ENCODE measurements at regions not wholly inside any gene's neighbourhood (a gene's known extent, or its start where the extent isn't known, plus 50 kb on each side); places are given as distances from the start of the nearest gene placed in this dataset.

GRCh38 chr1:61618755-61619154, 106.2 kb downstream of the TM2D1 start:
- Histone ChIP-seq H3F3A (ENCODE audit: insufficient read depth, low read length, poor library complexity, severe bottlenecking) (no peaks in the 10 kb centered on the region), H3K4me3 (ENCODE audit: low read length) (no peak overlapping the region), H3K9me2 (ENCODE audit: insufficient read depth, low read length) (no peaks in the 10 kb centered on the region), H4K20me1 (ENCODE audit: insufficient read depth) (no peaks in the 10 kb centered on the region), H3K79me2 (replicated peaks; ENCODE audit: insufficient read depth, low read length) (no peaks in the 10 kb centered on the region), H3K9ac (ENCODE audit: low read length) (no peak overlapping the region), H3K4me2 (ENCODE audit: low read length) (no peak overlapping the region), H2AFZ (ENCODE audit: low read depth, low read length) (no peak overlapping the region), H3K27me3 (ENCODE audit: insufficient read depth, low read depth, low read length) (no peaks in the 10 kb centered on the region), H3K27ac (ENCODE audit: low read length) (no peak overlapping the region), H3K36me3 (ENCODE audit: insufficient read depth, low read length) (no peaks in the 10 kb centered on the region), H3K9me3 (ENCODE audit: low read length) (no peaks in the 10 kb centered on the region)
- TF ChIP-seq EP300 (conservative IDR thresholded peaks at IDR 0.05; ENCODE audit: poor library complexity, severe bottlenecking) (no peak), TAF1 (IDR thresholded peaks at IDR 0.05; ENCODE audit: low read depth) (no peak), EZH2 (IDR thresholded peaks at IDR 0.05; ENCODE audit: borderline replicate concordance, insufficient read depth, low read length, poor library complexity, severe bottlenecking) (no peak), POLR2AphosphoS5 (IDR thresholded peaks at IDR 0.05) (no peak), REST (IDR thresholded peaks at IDR 0.05; ENCODE audit: borderline replicate concordance) (no peak), CTCF (IDR thresholded peaks at IDR 0.05; ENCODE audit: poor library complexity, severe bottlenecking) (no peak), MXI1 (conservative IDR thresholded peaks at IDR 0.05; ENCODE audit: poor library complexity, severe bottlenecking) (no peak), SMC3 (conservative IDR thresholded peaks at IDR 0.05; ENCODE audit: poor library complexity) (no peak), RAD21 (conservative IDR thresholded peaks at IDR 0.05) (no peak)

- no peaks in the 10 kb centered on the region for H3K36me3 ChIP-seq (ENCODE audit: insufficient read depth, low read length)
- no peak overlapping the region for H3K9ac ChIP-seq (ENCODE audit: low read length)
- H3F3A ChIP-seq (ENCODE audit: insufficient read depth, low read length, poor library complexity, severe bottlenecking): no peaks in the 10 kb centered on the region
- no peak overlapping the region for H2AFZ ChIP-seq (ENCODE audit: low read depth, low read length)
- no peaks in the 10 kb centered on the region for H4K20me1 ChIP-seq (ENCODE audit: insufficient read depth)
- no peak overlapping the region for H3K4me3 ChIP-seq (ENCODE audit: low read length)
- no peak overlapping the region for H3K27ac ChIP-seq (ENCODE audit: low read length)
- H3K9me3 ChIP-seq (ENCODE audit: low read length): no peaks in the 10 kb centered on the region
- H3K4me2 ChIP-seq (ENCODE audit: low read length): no peak overlapping the region
- no peaks in the 10 kb centered on the region for H3K9me2 ChIP-seq (ENCODE audit: insufficient read depth, low read length)
- no peaks in the 10 kb centered on the region for H3K79me2 ChIP-seq (replicated peaks; ENCODE audit: insufficient read depth, low read length)
- TF ChIP-seq POLR2AphosphoS5 (IDR thresholded peaks at IDR 0.05): no peak
- TF ChIP-seq REST (IDR thresholded peaks at IDR 0.05; ENCODE audit: borderline replicate concordance): no peak
- no peak for TF ChIP-seq EZH2 (IDR thresholded peaks at IDR 0.05; ENCODE audit: borderline replicate concordance, insufficient read depth, low read length, poor library complexity, severe bottlenecking)
- TF ChIP-seq CTCF (IDR thresholded peaks at IDR 0.05; ENCODE audit: poor library complexity, severe bottlenecking): no peak
- no peak for TF ChIP-seq RAD21 (conservative IDR thresholded peaks at IDR 0.05)
- TF ChIP-seq EP300 (conservative IDR thresholded peaks at IDR 0.05; ENCODE audit: poor library complexity, severe bottlenecking): no peak
- TF ChIP-seq SMC3 (conservative IDR thresholded peaks at IDR 0.05; ENCODE audit: poor library complexity): no peak
- TF ChIP-seq TAF1 (IDR thresholded peaks at IDR 0.05; ENCODE audit: low read depth): no peak
- TF ChIP-seq MXI1 (conservative IDR thresholded peaks at IDR 0.05; ENCODE audit: poor library complexity, severe bottlenecking): no peak
- H3K27me3 ChIP-seq (ENCODE audit: insufficient read depth, low read depth, low read length): no peaks in the 10 kb centered on the region
These were observed 106.7 kb downstream of the TM2D1 start for GRCh38 chr1:61618193-61618592.

All from neural cell (in vitro differentiated cells).